Fibroblast of villous mesenchyme (primary cell): ENCODE measurements at regions not wholly inside any gene's neighbourhood (a gene's known extent, or its start where the extent isn't known, plus 50 kb on each side); places are given as distances from the start of the nearest gene placed in this dataset.

Experiments used
- DNase-seq: peaks from one replicate; pipeline ENCODE4 v3.0.0-alpha.2; 2010; ENCODE audit warnings: low read depth
- H3K4me3 ChIP-seq: 2 replicates; pipeline ENCODE4 v1.5.1; 2011; ENCODE audit warnings: low read depth, mild to moderate bottlenecking, low read length
- CTCF ChIP-seq: IDR thresholded peaks from 2 replicates; pipeline ENCODE4 v1.5.1; 2012; ENCODE audit warnings: low read depth, mild to moderate bottlenecking, low read length; ENCODE audit not compliant: insufficient read depth

GRCh38 chr2:20935168-20935775 is 108.6 kb downstream of the APOB start:
- no peak overlapping the region for H3K4me3 ChIP-seq
- DNase-seq, result no peak
- no peak for TF ChIP-seq CTCF

- H3K4me3 ChIP-seq, result no peak overlapping the region
- DNase-seq, result no peak
- no peak for TF ChIP-seq CTCF
Observed at GRCh38 chr2:20934236-20934635, 109.6 kb downstream of the APOB start.

- DNase-seq, result no peak
- no peak for TF ChIP-seq CTCF
Observed at GRCh38 chr2:20933714-20934113, 110.2 kb downstream of the APOB start.

GRCh38 chr2:20931346-20931745 is 108.4 kb upstream of the LDAH start:
- H3K4me3 ChIP-seq, result no peak overlapping the region
- no peak for DNase-seq
- TF ChIP-seq CTCF, result no peak

More at GRCh38 chr2:20933714-20934113, 110.2 kb downstream of the APOB start:
- H3K4me3 ChIP-seq, result no peak overlapping the region

- peak; percentile 11 for DNase-seq
- TF ChIP-seq CTCF, result no peak
- no peak overlapping the region for H3K4me3 ChIP-seq
Observed at GRCh38 chr2:20930928-20931327, 108.0 kb upstream of the LDAH start.

- H3K4me3 ChIP-seq, result no peak overlapping the region
- no peak for DNase-seq
- no peak for TF ChIP-seq CTCF
Observed at GRCh38 chr2:20929721-20930120, 106.8 kb upstream of the LDAH start.

- no peak for DNase-seq
- TF ChIP-seq CTCF, result no peak
- no peak overlapping the region for H3K4me3 ChIP-seq
Observed at GRCh38 chr2:20928617-20929016, 105.7 kb upstream of the LDAH start.
